Endothelial cell of umbilical vein (primary cell): ENCODE measurements at regions not wholly inside any gene's neighbourhood (a gene's known extent, or its start where the extent isn't known, plus 50 kb on each side); places are given as distances from the start of the nearest gene placed in this dataset.

Experiments
- BruUV-seq: library from RNA; stranded (reverse); fragments of 400-500 nt; replicated peaks from 2 replicates; lab custom pipeline; 2021; lab: Mats Ljungman, UMichigan
- CTCF ChIA-PET: fragments of 300-600, 350-600 bp; sonication (Branson Sonifier 250); formaldehyde crosslinking; loops from one replicate; lab custom pipeline; 2021; ENCODE audit warnings: antibody characterized with exemption, inconsistent platforms; lab: Charles Lee
- POLR2A ChIA-PET: fragments of 300-600, 350-600 bp; sonication (Branson Sonifier 250); formaldehyde crosslinking; loops from one replicate; lab custom pipeline; 2021; ENCODE audit warnings: antibody characterized with exemption, inconsistent platforms; lab: Charles Lee
- DNase-seq: peaks from one replicate; pipeline ENCODE4 v3.0.0-alpha.2; 2011; ENCODE audit warnings: low read depth, low spot score
- FAIRE-seq: peaks from 2 replicates; lab custom pipeline; 2011; peaks lifted over from hg19 to GRCh38; lab: Jason Lieb, UNC
- H2AFZ ChIP-seq: 2 replicates; pipeline ENCODE4 v1.6.0; 2012; ENCODE audit warnings: low read depth, low read length, control low read depth, inconsistent platforms
- H3K27ac ChIP-seq: 2 replicates; pipeline ENCODE4 v1.5.1; 2011; ENCODE audit warnings: low read depth, mild to moderate bottlenecking, control low read depth, low read length, moderate library complexity; ENCODE audit not compliant: insufficient read depth
- H3K27me3 ChIP-seq, 2 experiments: 2 replicates each; pipeline versions ENCODE4 v1.6.0 to v1.6.1; 2011; ENCODE audit warnings: low read length in 2 of 2, mixed read lengths in 1 of 2; ENCODE audit not compliant: control insufficient read depth in 2 of 2, insufficient read depth in 2 of 2
- H3K36me3 ChIP-seq, 2 experiments: 2 replicates in 1 of 2; 3 replicates in 1 of 2; pipeline ENCODE4 v1.5.1; 2011; ENCODE audit warnings: low read length in 2 of 2, mild to moderate bottlenecking in 1 of 2, moderate library complexity in 1 of 2; ENCODE audit not compliant: control insufficient read depth in 2 of 2, insufficient read depth in 2 of 2; ENCODE audit errors: extremely low read depth in 1 of 2
- H3K4me1 ChIP-seq: 3 replicates; pipeline ENCODE4 v1.5.1; 2011; ENCODE audit warnings: mild to moderate bottlenecking, low read length; ENCODE audit not compliant: control insufficient read depth, insufficient read depth; ENCODE audit errors: extremely low read depth
- H3K4me2 ChIP-seq: 2 replicates; pipeline ENCODE4 v1.6.1; 2011; ENCODE audit warnings: low read length, control low read depth, mixed read lengths; ENCODE audit not compliant: insufficient read depth
- H3K4me3 ChIP-seq, 3 experiments: fragments of 200-600 bp in 1 of 3; sonication (generic), shearing (Covaris generic) in 1 of 3; replicated peaks in 1 of 3; 2 replicates each; pipeline ENCODE4 v1.5.1; 2011 to 2016; ENCODE audit warnings: control low read depth in 3 of 3, low read length in 3 of 3, mild to moderate bottlenecking in 2 of 3, inconsistent platforms in 1 of 3, low read depth in 1 of 3, moderate library complexity in 1 of 3; ENCODE audit not compliant: insufficient read depth in 1 of 3
- H3K79me2 ChIP-seq: 2 replicates; pipeline ENCODE4 v1.6.0; 2012; ENCODE audit warnings: low read length, inconsistent platforms; ENCODE audit not compliant: control insufficient read depth, insufficient read depth
- H3K9ac ChIP-seq: replicated peaks from 2 replicates; pipeline ENCODE3; 2011; ENCODE audit warnings: low read length, control low read depth; ENCODE audit not compliant: insufficient read depth; ENCODE audit errors: extremely low read depth
- H3K9me1 ChIP-seq: replicated peaks from 3 replicates; pipeline ENCODE4 v1.6.0; 2011; ENCODE audit warnings: mild to moderate bottlenecking, low read length; ENCODE audit not compliant: control insufficient read depth, insufficient read depth; ENCODE audit errors: extremely low read depth
- H3K9me3 ChIP-seq: replicated peaks from 2 replicates; pipeline ENCODE4 v1.5.1; 2012; ENCODE audit warnings: low read length, inconsistent platforms; ENCODE audit not compliant: control insufficient read depth, insufficient read depth
- H4K20me1 ChIP-seq: replicated peaks from 2 replicates; pipeline ENCODE3; 2011; ENCODE audit warnings: mild to moderate bottlenecking, low read length; ENCODE audit not compliant: control insufficient read depth, insufficient read depth; ENCODE audit errors: extremely low read depth
- CTCF ChIP-seq, 2 donors: IDR thresholded peaks; 1 replicate in 1 of 2; 2 replicates in 1 of 2; pipeline ENCODE4 v1.5.1; 2011; ENCODE audit warnings: low read length in 2 of 2, mild to moderate bottlenecking in 2 of 2, moderate library complexity in 2 of 2, control low read depth in 1 of 2, inconsistent platforms in 1 of 2, low read depth in 1 of 2; ENCODE audit not compliant: insufficient read depth in 1 of 2; ENCODE audit errors: extremely low read depth in 1 of 2
- EZH2 ChIP-seq: IDR thresholded peaks from 2 replicates; pipeline ENCODE4 v1.6.1; 2012; ENCODE audit warnings: borderline replicate concordance, low read depth, mild to moderate bottlenecking, moderate library complexity, low read length, inconsistent platforms; ENCODE audit not compliant: severe bottlenecking
- FOS ChIP-seq: IDR thresholded peaks from 2 replicates; pipeline ENCODE4 v1.6.1; 2011; ENCODE audit warnings: mild to moderate bottlenecking, low read length, moderate library complexity, borderline replicate concordance; ENCODE audit not compliant: insufficient read depth
- JUN ChIP-seq: IDR thresholded peaks from 2 replicates; pipeline ENCODE4 v1.6.1; 2011; ENCODE audit warnings: borderline replicate concordance, low read depth; ENCODE audit not compliant: insufficient read length, insufficient read depth
- MAX ChIP-seq: IDR thresholded peaks from 2 replicates; pipeline ENCODE4 v1.6.1; 2011; ENCODE audit not compliant: insufficient read depth, insufficient read length
- MYC ChIP-seq: IDR thresholded peaks from one replicate; pipeline ENCODE4 v1.6.1; 2011; ENCODE audit warnings: mild to moderate bottlenecking, low read depth, low read length
- POLR2A ChIP-seq: IDR thresholded peaks from 2 replicates; pipeline ENCODE4 v1.6.1; 2012; ENCODE audit warnings: low read depth, mild to moderate bottlenecking, control low read depth, low read length
- POLR2AphosphoS5 ChIP-seq: IDR thresholded peaks from 2 replicates; pipeline ENCODE4 v1.6.1; 2012; ENCODE audit warnings: low read depth, mild to moderate bottlenecking, control low read depth, low read length, moderate library complexity; ENCODE audit not compliant: insufficient read depth
- dilution Hi-C: fragments of 300-500 bp; cut with MboI; formaldehyde crosslinking; loops from one replicate; pipeline ENCODE4 v1.15.0; 2019; ENCODE audit warnings: low sequenced_read_pairs; ENCODE audit not compliant: extremely low pct_ligation_motif_present
- intact Hi-C: fragments of 100-400 bp; cut with micrococcal nuclease; formaldehyde crosslinking; loops from one replicate; pipeline ENCODE4 v1.10.0; 2022

- Histone ChIP-seq H3K9me3 (no peaks in the 10 kb centered on the region), H2AFZ (no peak overlapping the region), H3K4me3 (no peak overlapping the region), H3K27me3 (no peaks in the 10 kb centered on the region), H3K27ac (no peak overlapping the region), H3K36me3 (no peaks in the 10 kb centered on the region), H3K9me1 (no peaks in the 10 kb centered on the region), H4K20me1 (no peaks in the 10 kb centered on the region), H3K79me2 (no peaks in the 10 kb centered on the region), H3K4me1 (peaks cover 13% of the 10 kb centered on the region), H3K4me2 (no peak overlapping the region), H3K9ac (no peak overlapping the region)
- dilution Hi-C loops: no loop called here
- CTCF ChIA-PET: interaction anchor here (1.0 kb wide), 1 partner anchor 343 kb away, joined by 3 read pairs; no protein-coding TSS in a partner anchor
- DNase-seq (no peak), FAIRE-seq (no peak)
- POLR2A ChIA-PET: no interaction called here
- TF ChIP-seq CTCF (IDR thresholded peaks at IDR 0.05; ENCODE audit: extremely low read depth in 1 of 2, insufficient read depth in 1 of 2, low read depth in 1 of 2, low read length in 2 of 2) (no peak), POLR2AphosphoS5 (no peak), POLR2A (no peak), MYC (no peak), EZH2 (no peak), FOS (no peak)
- intact Hi-C loops: no loop called here
- no TSS peak for BruUV-seq
These were observed 372.2 kb downstream of the METTL4 start for GRCh38 chr18:2199060-2199459.

GRCh38 chr18:2201036-2201600, 370.2 kb downstream of the METTL4 start:
- ChIA-PET CTCF (no interaction called here), POLR2A (no interaction called here)
- Histone ChIP-seq H3K27me3 (no peaks in the 10 kb centered on the region), H3K79me2 (no peaks in the 10 kb centered on the region), H3K9me3 (no peaks in the 10 kb centered on the region), H3K4me1 (peaks cover 13% of the 10 kb centered on the region), H2AFZ (no peak overlapping the region), H3K4me2 (no peak overlapping the region), H3K27ac (no peak overlapping the region), H3K9ac (no peak overlapping the region), H3K36me3 (no peaks in the 10 kb centered on the region), H3K9me1 (no peaks in the 10 kb centered on the region), H3K4me3 (no peak overlapping the region), H4K20me1 (no peaks in the 10 kb centered on the region)
- no TSS peak for BruUV-seq
- no peak for FAIRE-seq
- TF ChIP-seq CTCF (IDR thresholded peaks at IDR 0.05; ENCODE audit: extremely low read depth in 1 of 2, insufficient read depth in 1 of 2, low read depth in 1 of 2, low read length in 2 of 2): no peak
- no peak for TF ChIP-seq MAX
- no peak for TF ChIP-seq JUN
- TF ChIP-seq MYC: no peak
- no peak for TF ChIP-seq POLR2A
- no peak for TF ChIP-seq FOS
- no peak for TF ChIP-seq POLR2AphosphoS5
- no peak for DNase-seq
- intact Hi-C loops: no loop called here
- dilution Hi-C loops: no loop called here
